SK-N-SH (cell line): ENCODE measurements at regions not wholly inside any gene's neighbourhood (a gene's known extent, or its start where the extent isn't known, plus 50 kb on each side); places are given as distances from the start of the nearest gene placed in this dataset.

Experiments
- CTCF ChIA-PET: fragments of 300-600, 350-600 bp; formaldehyde crosslinking; extraction: SDS; loops from one replicate; lab custom pipeline; 2021; lab: Yijun Ruan, JAX
- POLR2A ChIA-PET: fragments of 350-600 bp; sonication (Branson Sonifier 250); formaldehyde crosslinking; extraction: SDS; loops from one replicate; lab custom pipeline; 2020; ENCODE audit warnings: antibody characterized with exemption, inconsistent platforms; lab: Yijun Ruan, JAX
- DNase-seq: peaks from one replicate; pipeline ENCODE4 v3.0.0; 2012
- H2AFZ ChIP-seq: fragments of 200-600 bp; sonication (generic); 2 replicates; pipeline ENCODE4 v1.8.1; 2016; ENCODE audit warnings: antibody characterized with exemption, mild to moderate bottlenecking, low read depth
- H3F3A ChIP-seq: fragments of 200-600 bp; sonication (generic); replicated peaks from 2 replicates; pipeline ENCODE3; 2016; ENCODE audit warnings: antibody characterized with exemption, mild to moderate bottlenecking; ENCODE audit not compliant: insufficient read depth
- H3K27ac ChIP-seq, 2 experiments: fragments of 200-500 bp in 1 of 2; fragments of 200-600 bp in 1 of 2; sonication (Bioruptor generic) in 1 of 2; sonication (generic), shearing (Covaris generic) in 1 of 2; 2 replicates each; pipeline versions ENCODE4 v1.5.1 to v1.6.1; 2014 to 2016; ENCODE audit warnings: low read depth in 2 of 2, inconsistent platforms in 1 of 2, low read length in 1 of 2, mild to moderate bottlenecking in 1 of 2, mixed read lengths in 1 of 2
- H3K27me3 ChIP-seq: fragments of 200-600 bp; sonication (generic), shearing (Covaris generic); 2 replicates; pipeline ENCODE4 v1.6.1; 2016; ENCODE audit warnings: mixed run types; ENCODE audit not compliant: insufficient read depth
- H3K36me3 ChIP-seq, 2 experiments: fragments of 200-500 bp in 1 of 2; fragments of 200-600 bp in 1 of 2; sonication (Bioruptor generic) in 1 of 2; sonication (generic) in 1 of 2; replicated peaks in 1 of 2; 2 replicates each; pipeline versions ENCODE3 to v1.5.1; 2014 to 2016; ENCODE audit warnings: low read length in 1 of 2, mild to moderate bottlenecking in 1 of 2; ENCODE audit not compliant: insufficient read depth in 2 of 2, control insufficient read depth in 1 of 2
- H3K4me1 ChIP-seq, 2 experiments: fragments of 200-500 bp in 1 of 2; fragments of 200-600 bp in 1 of 2; sonication (Bioruptor generic) in 1 of 2; sonication (generic), shearing (Covaris generic) in 1 of 2; 2 replicates each; pipeline versions ENCODE4 v1.5.1 to v1.6.1; 2014 to 2016; ENCODE audit warnings: low read depth in 1 of 2, low read length in 1 of 2, mixed run types in 1 of 2; ENCODE audit not compliant: insufficient read depth in 2 of 2, control insufficient read depth in 1 of 2
- H3K4me2 ChIP-seq: fragments of 200-600 bp; sonication (generic), shearing (Covaris generic); 2 replicates; pipeline ENCODE4 v1.6.1; 2017; ENCODE audit warnings: mixed run types
- H3K4me3 ChIP-seq, 2 experiments: fragments of 200-500 bp in 1 of 2; fragments of 200-600 bp in 1 of 2; sonication (Bioruptor generic) in 1 of 2; sonication (generic), shearing (Covaris generic) in 1 of 2; 2 replicates each; pipeline versions ENCODE4 v1.5.1 to v1.8.1; 2014 to 2016; ENCODE audit warnings: low read depth in 2 of 2, inconsistent platforms in 1 of 2, low read length in 1 of 2, mild to moderate bottlenecking in 1 of 2, mixed read lengths in 1 of 2, moderate library complexity in 1 of 2
- H3K79me2 ChIP-seq: fragments of 200-600 bp; sonication (generic); 2 replicates; pipeline ENCODE4 v1.8.1; 2017; ENCODE audit warnings: mild to moderate bottlenecking; ENCODE audit not compliant: insufficient read depth
- H3K9ac ChIP-seq: fragments of 200-600 bp; sonication (generic); 2 replicates; pipeline ENCODE4 v1.6.1; 2017; ENCODE audit warnings: mixed run types
- H3K9me2 ChIP-seq: fragments of 200-600 bp; sonication (generic); 2 replicates; pipeline ENCODE4 v1.6.1; 2017; ENCODE audit warnings: mixed run types
- H3K9me3 ChIP-seq: fragments of 200-600 bp; sonication (generic); 2 replicates; pipeline ENCODE4 v1.6.1; 2017; ENCODE audit warnings: mixed run types, mild to moderate bottlenecking, moderate library complexity
- H4K20me1 ChIP-seq: fragments of 200-600 bp; sonication (generic); 2 replicates; pipeline ENCODE4 v1.6.1; 2017; ENCODE audit warnings: mild to moderate bottlenecking, mixed run types; ENCODE audit not compliant: insufficient read depth
- EP300 ChIP-seq, 2 experiments: IDR thresholded peaks; 2 replicates each; pipeline versions ENCODE4 v1.4.0 to v1.6.1; 2012; ENCODE audit warnings: borderline replicate concordance in 1 of 2, low read depth in 1 of 2, low read length in 1 of 2
- FOXJ3 ChIP-seq: sonication (generic); formaldehyde crosslinking; IDR thresholded peaks from 2 replicates; pipeline ENCODE4 v1.5.1; 2020; ENCODE audit warnings: mild to moderate bottlenecking, missing genetic modification reagents
- IRF3 ChIP-seq: fragments of 150-350 bp; IDR thresholded peaks from 2 replicates; pipeline ENCODE4 v1.6.1; 2016; ENCODE audit warnings: mild to moderate bottlenecking, low read depth, low read length
- JUND ChIP-seq: IDR thresholded peaks from 2 replicates; pipeline ENCODE4 v1.4.0; 2012
- MEF2A ChIP-seq: IDR thresholded peaks from 2 replicates; pipeline ENCODE4 v1.4.0; 2012; ENCODE audit warnings: low read depth, borderline replicate concordance
- MXI1 ChIP-seq: IDR thresholded peaks from 2 replicates; pipeline ENCODE4 v1.6.1; 2012; ENCODE audit warnings: mild to moderate bottlenecking, low read depth, low read length, improper control_type of control experiment
- NFIC ChIP-seq: IDR thresholded peaks from 2 replicates; pipeline ENCODE4 v1.4.0; 2012; ENCODE audit warnings: borderline replicate concordance
- POLR2AphosphoS5 ChIP-seq: IDR thresholded peaks from 2 replicates; pipeline ENCODE4 v1.6.1; 2012; ENCODE audit warnings: low read depth, low read length
- RCOR1 ChIP-seq: fragments of 150-350 bp; IDR thresholded peaks from 2 replicates; pipeline ENCODE4 v1.6.1; 2017; ENCODE audit warnings: antibody characterized with exemption, low read length
- REST ChIP-seq: IDR thresholded peaks from 2 replicates; pipeline ENCODE4 v1.6.1; 2012; ENCODE audit warnings: mild to moderate bottlenecking, low read depth, low read length, moderate library complexity
- RXRA ChIP-seq: IDR thresholded peaks from 2 replicates; pipeline ENCODE4 v1.4.0; 2012; ENCODE audit warnings: low read depth, mild to moderate bottlenecking, borderline replicate concordance
- TCF12 ChIP-seq: IDR thresholded peaks from 2 replicates; pipeline ENCODE4 v1.4.0; 2012
- TEAD4 ChIP-seq: IDR thresholded peaks from 2 replicates; pipeline ENCODE4 v1.4.0; 2012; ENCODE audit warnings: mild to moderate bottlenecking, borderline replicate concordance; ENCODE audit not compliant: insufficient read depth
- USF2 ChIP-seq: fragments of 150-350 bp; IDR thresholded peaks from 2 replicates; pipeline ENCODE4 v1.6.1; 2017; ENCODE audit warnings: antibody characterized with exemption, low read length, low read depth, borderline replicate concordance
- WGBS: methylation state at CpG from one replicate; pipeline ENCODE4 v1.1.6; 2017; ENCODE audit warnings: low lambda C conversion rate; 5-methylcytosine and 5-hydroxymethylcytosine counted together
- TF ChIP-seq, protein P1 (sequence below): IDR thresholded peaks from 2 replicates; pipeline ENCODE4 v1.4.0; 2012; ENCODE audit warnings: low read depth, borderline replicate concordance

- TF ChIP-seq JUND (no peak), NFIC (no peak), TEAD4 (no peak), RCOR1 (no peak), FOXJ3 (CRISPR knock-in tag) (no peak), TCF12 (no peak), POLR2AphosphoS5 (no peak), IRF3 (no peak), EP300 (IDR thresholded peaks at IDR 0.05; ENCODE audit: borderline replicate concordance in 1 of 2, low read depth in 1 of 2, low read length in 1 of 2) (no peak), RXRA (no peak), MXI1 (no peak), REST (no peak), MEF2A (no peak), USF2 (no peak)
- TF ChIP-seq, protein P1, sequence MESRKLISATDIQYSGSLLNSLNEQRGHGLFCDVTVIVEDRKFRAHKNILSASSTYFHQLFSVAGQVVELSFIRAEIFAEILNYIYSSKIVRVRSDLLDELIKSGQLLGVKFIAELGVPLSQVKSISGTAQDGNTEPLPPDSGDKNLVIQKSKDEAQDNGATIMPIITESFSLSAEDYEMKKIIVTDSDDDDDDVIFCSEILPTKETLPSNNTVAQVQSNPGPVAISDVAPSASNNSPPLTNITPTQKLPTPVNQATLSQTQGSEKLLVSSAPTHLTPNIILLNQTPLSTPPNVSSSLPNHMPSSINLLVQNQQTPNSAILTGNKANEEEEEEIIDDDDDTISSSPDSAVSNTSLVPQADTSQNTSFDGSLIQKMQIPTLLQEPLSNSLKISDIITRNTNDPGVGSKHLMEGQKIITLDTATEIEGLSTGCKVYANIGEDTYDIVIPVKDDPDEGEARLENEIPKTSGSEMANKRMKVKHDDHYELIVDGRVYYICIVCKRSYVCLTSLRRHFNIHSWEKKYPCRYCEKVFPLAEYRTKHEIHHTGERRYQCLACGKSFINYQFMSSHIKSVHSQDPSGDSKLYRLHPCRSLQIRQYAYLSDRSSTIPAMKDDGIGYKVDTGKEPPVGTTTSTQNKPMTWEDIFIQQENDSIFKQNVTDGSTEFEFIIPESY = no peak
- no peak overlapping the region for H3K9ac ChIP-seq
- H3K79me2 ChIP-seq = no peaks in the 10 kb centered on the region
- WGBS = 54% methylated on average over 8 of the region's 8 CpGs
- ChIA-PET POLR2A (no interaction called here), CTCF (no interaction called here)
- no peak for DNase-seq
- H3K27me3 ChIP-seq = no peaks in the 10 kb centered on the region
- no peak overlapping the region for H3K4me3 ChIP-seq
- no peak overlapping the region for H3K27ac ChIP-seq
- no peaks in the 10 kb centered on the region for H3K4me1 ChIP-seq
- H3K9me2 ChIP-seq = no peaks in the 10 kb centered on the region
- no peaks in the 10 kb centered on the region for H4K20me1 ChIP-seq
- no peak overlapping the region for H3K4me2 ChIP-seq
- no peaks in the 10 kb centered on the region for H3K36me3 ChIP-seq
- H2AFZ ChIP-seq = no peak overlapping the region
- H3K9me3 ChIP-seq = no peaks in the 10 kb centered on the region; the same call in 1 of the 2 replicates
- H3F3A ChIP-seq = no peaks in the 10 kb centered on the region
Measured at GRCh38 chr10:20685462-20685861, 211.6 kb downstream of the NEBL start.
